NOMO-1 treated with DMSO at 0.1 percent for 48 hours (cell line): ENCODE measurements at regions not wholly inside any gene's neighbourhood (a gene's known extent, or its start where the extent isn't known, plus 50 kb on each side); places are given as distances from the start of the nearest gene placed in this dataset.
"Not testable (repeated sequence)": the region's sequence is repeated elsewhere in the genome, so short reads cannot be mapped to it uniquely, and the experiment has no call there.

Experiments
- DNase-seq: peaks from one replicate; lab custom pipeline; 2025; ENCODE audit not compliant: unreplicated experiment; lab: John Stamatoyannopoulos, UW

- DNase-seq = no peak
Observed at GRCh38 chr5:159680095-159680494, 236.2 kb upstream of the ADRA1B start.

GRCh38 chr5:159681661-159682060 is 234.6 kb upstream of the ADRA1B start:
- no peak for DNase-seq

- no peak for DNase-seq
Observed at GRCh38 chr5:159682623-159683022, 233.7 kb upstream of the ADRA1B start.

GRCh38 chr5:159687892-159688291 is 228.4 kb upstream of the ADRA1B start:
- not testable (repeated sequence) for DNase-seq

GRCh38 chr5:159695741-159696294 is 220.5 kb upstream of the ADRA1B start:
- no peak for DNase-seq

GRCh38 chr5:159697530-159697929 is 218.8 kb upstream of the ADRA1B start:
- DNase-seq = no peak

GRCh38 chr5:159698322-159698721 is 218.0 kb upstream of the ADRA1B start:
- DNase-seq = no peak

- no peak for DNase-seq
Observed at GRCh38 chr5:159700016-159700415, 216.3 kb upstream of the ADRA1B start.

GRCh38 chr5:159702301-159702700 is 214.0 kb upstream of the ADRA1B start:
- no peak for DNase-seq

GRCh38 chr5:159702826-159703225 is 213.5 kb upstream of the ADRA1B start:
- DNase-seq = no peak

GRCh38 chr5:159704160-159704559 is 212.1 kb upstream of the ADRA1B start:
- DNase-seq = no peak

- no peak for DNase-seq
Observed at GRCh38 chr5:159705948-159706347, 210.3 kb upstream of the ADRA1B start.

- no peak for DNase-seq
Observed at GRCh38 chr5:159708090-159708489, 208.2 kb upstream of the ADRA1B start.

- DNase-seq = no peak
Observed at GRCh38 chr5:159712672-159713071, 203.6 kb upstream of the ADRA1B start.

- DNase-seq = no peak
Observed at GRCh38 chr5:159713254-159713653, 203.0 kb upstream of the ADRA1B start.

GRCh38 chr5:159713773-159714172 is 202.5 kb upstream of the ADRA1B start:
- no peak for DNase-seq

- no peak for DNase-seq
Observed at GRCh38 chr5:159725475-159725874, 190.8 kb upstream of the ADRA1B start.

GRCh38 chr5:159727167-159727566 is 189.1 kb upstream of the ADRA1B start:
- no peak for DNase-seq

- DNase-seq = no peak
Observed at GRCh38 chr5:159730285-159730684, 186.0 kb upstream of the ADRA1B start.

GRCh38 chr5:159732220-159732619 is 184.1 kb upstream of the ADRA1B start:
- DNase-seq = no peak

GRCh38 chr5:159734366-159734765 is 181.9 kb upstream of the ADRA1B start:
- DNase-seq = no peak

- no peak for DNase-seq
Observed at GRCh38 chr5:159735036-159735435, 181.2 kb upstream of the ADRA1B start.
